ENCODE measurements at regions not wholly inside any gene's neighbourhood (a gene's known extent, or its start where the extent isn't known, plus 50 kb on each side); places are given as distances from the start of the nearest gene placed in this dataset.

DNA sequence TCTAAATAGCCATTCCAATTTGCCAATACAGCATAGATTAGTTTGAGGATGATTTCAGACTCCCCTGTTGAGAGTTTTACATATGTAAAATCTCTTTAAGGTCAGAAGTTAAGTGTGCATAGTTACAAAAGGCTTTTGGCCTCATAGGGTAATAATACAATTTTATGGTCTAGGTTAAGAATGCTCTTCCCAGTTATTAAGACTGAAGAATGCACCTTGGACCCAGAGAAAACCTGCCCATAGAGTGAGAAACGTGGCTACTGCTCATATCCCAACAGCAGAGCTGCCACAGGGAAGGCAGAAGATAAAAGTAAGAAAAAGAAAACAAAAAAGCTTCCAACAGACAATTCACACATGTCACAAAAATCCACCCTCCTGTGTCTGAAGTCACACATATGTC, 255.9 kb downstream of the LMO4 start:
- H3K9me3 Mint-ChIP-seq: no peaks in the 10 kb centered on the region
- H3K9me3 ChIP-seq (ENCODE audit: control insufficient read depth in 1 of 2, insufficient read depth in 1 of 2, low read length in 2 of 2): no peaks in the 10 kb centered on the region
- ChIA-PET CTCF (no interaction called here), POLR2A (no interaction called here)
- H3K27me3 ChIP-seq (ENCODE audit: control insufficient read depth in 1 of 2, insufficient read depth in 2 of 2, low read length in 2 of 2): no peaks in the 10 kb centered on the region
- no peak overlapping the region for H3K4me3 ChIP-seq (ENCODE audit: low read length)
- no peak overlapping the region for H3K27ac Mint-ChIP-seq
- no peaks in the 10 kb centered on the region for H3K36me3 ChIP-seq (ENCODE audit: insufficient read depth, low read length)
- TF ChIP-seq, protein P1, sequence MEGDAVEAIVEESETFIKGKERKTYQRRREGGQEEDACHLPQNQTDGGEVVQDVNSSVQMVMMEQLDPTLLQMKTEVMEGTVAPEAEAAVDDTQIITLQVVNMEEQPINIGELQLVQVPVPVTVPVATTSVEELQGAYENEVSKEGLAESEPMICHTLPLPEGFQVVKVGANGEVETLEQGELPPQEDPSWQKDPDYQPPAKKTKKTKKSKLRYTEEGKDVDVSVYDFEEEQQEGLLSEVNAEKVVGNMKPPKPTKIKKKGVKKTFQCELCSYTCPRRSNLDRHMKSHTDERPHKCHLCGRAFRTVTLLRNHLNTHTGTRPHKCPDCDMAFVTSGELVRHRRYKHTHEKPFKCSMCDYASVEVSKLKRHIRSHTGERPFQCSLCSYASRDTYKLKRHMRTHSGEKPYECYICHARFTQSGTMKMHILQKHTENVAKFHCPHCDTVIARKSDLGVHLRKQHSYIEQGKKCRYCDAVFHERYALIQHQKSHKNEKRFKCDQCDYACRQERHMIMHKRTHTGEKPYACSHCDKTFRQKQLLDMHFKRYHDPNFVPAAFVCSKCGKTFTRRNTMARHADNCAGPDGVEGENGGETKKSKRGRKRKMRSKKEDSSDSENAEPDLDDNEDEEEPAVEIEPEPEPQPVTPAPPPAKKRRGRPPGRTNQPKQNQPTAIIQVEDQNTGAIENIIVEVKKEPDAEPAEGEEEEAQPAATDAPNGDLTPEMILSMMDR (IDR thresholded peaks at IDR 0.05): no peak
- intact Hi-C loops (cut with DNase I, micrococcal nuclease): no loop called here
- no peaks in the 10 kb centered on the region for H3K4me1 ChIP-seq (ENCODE audit: insufficient read depth, low read length)
- no peak overlapping the region for H3K27ac ChIP-seq (ENCODE audit: low read depth in 1 of 2, low read length in 2 of 2)
- no peak for DNase-seq
- no peaks in the 10 kb centered on the region for H3K4me1 Mint-ChIP-seq (ENCODE audit: low read depth)
- ATAC-seq (ENCODE audit: poor library complexity): no peak
- peaks cover 5% of the 10 kb centered on the region for H3K27me3 Mint-ChIP-seq
- H3K36me3 Mint-ChIP-seq (ENCODE audit: low read depth): no peaks in the 10 kb centered on the region
- no peak overlapping the region for H3K4me3 Mint-ChIP-seq

GRCh38 chr1:87586501-87586900, 257.8 kb downstream of the LMO4 start:
- Histone ChIP-seq H3K4me1 (ENCODE audit: insufficient read depth, low read length) (no peaks in the 10 kb centered on the region), H3K27me3 (ENCODE audit: control insufficient read depth in 1 of 2, insufficient read depth in 2 of 2, low read length in 2 of 2) (no peaks in the 10 kb centered on the region), H3K9me3 (ENCODE audit: control insufficient read depth in 1 of 2, insufficient read depth in 1 of 2, low read length in 2 of 2) (no peaks in the 10 kb centered on the region), H3K36me3 (ENCODE audit: insufficient read depth, low read length) (no peaks in the 10 kb centered on the region), H3K4me3 (ENCODE audit: low read length) (no peak overlapping the region), H3K27ac (ENCODE audit: low read depth in 1 of 2, low read length in 2 of 2) (no peak overlapping the region)
- TF ChIP-seq, protein P1 (IDR thresholded peaks at IDR 0.05): no peak
- Mint-ChIP-seq H3K27ac (no peak overlapping the region), H3K4me1 (ENCODE audit: low read depth) (no peaks in the 10 kb centered on the region), H3K36me3 (ENCODE audit: low read depth) (no peaks in the 10 kb centered on the region), H3K9me3 (no peaks in the 10 kb centered on the region), H3K4me3 (no peak overlapping the region), H3K27me3 (peaks cover 5% of the 10 kb centered on the region)
- ATAC-seq (ENCODE audit: poor library complexity) (no peak), DNase-seq (no peak)
- ChIA-PET CTCF (no interaction called here), POLR2A (no interaction called here)
- intact Hi-C loops (cut with DNase I, micrococcal nuclease): no loop called here

- CTCF ChIA-PET: no interaction called here
- H3K27ac Mint-ChIP-seq: no peak overlapping the region
- peaks cover 5% of the 10 kb centered on the region for H3K27me3 Mint-ChIP-seq
- no peaks in the 10 kb centered on the region for H3K9me3 Mint-ChIP-seq
- H3K4me3 ChIP-seq (ENCODE audit: low read length): no peak overlapping the region
- no peak overlapping the region for H3K27ac ChIP-seq (ENCODE audit: low read depth in 1 of 2, low read length in 2 of 2)
- no peak for ATAC-seq (ENCODE audit: poor library complexity)
- no peaks in the 10 kb centered on the region for H3K36me3 ChIP-seq (ENCODE audit: insufficient read depth, low read length)
- H3K9me3 ChIP-seq (ENCODE audit: control insufficient read depth in 1 of 2, insufficient read depth in 1 of 2, low read length in 2 of 2): no peaks in the 10 kb centered on the region
- no peak overlapping the region for H3K4me3 Mint-ChIP-seq
- intact Hi-C loops (cut with DNase I, micrococcal nuclease): no loop called here
- POLR2A ChIA-PET: no interaction called here
- H3K36me3 Mint-ChIP-seq (ENCODE audit: low read depth): no peaks in the 10 kb centered on the region
- no peaks in the 10 kb centered on the region for H3K4me1 ChIP-seq (ENCODE audit: insufficient read depth, low read length)
- DNase-seq: peak in 1 of 14 experiments; percentile 2
- H3K27me3 ChIP-seq (ENCODE audit: control insufficient read depth in 1 of 2, insufficient read depth in 2 of 2, low read length in 2 of 2): no peaks in the 10 kb centered on the region
- H3K4me1 Mint-ChIP-seq (ENCODE audit: low read depth): no peaks in the 10 kb centered on the region
- TF ChIP-seq, protein P1 (IDR thresholded peaks at IDR 0.05): no peak
These were observed 259.8 kb downstream of the LMO4 start for GRCh38 chr1:87588495-87588894.

All from CD4-positive, alpha-beta T cell (primary cell).